HUDEP-2 (cell line): ENCODE measurements at regions not wholly inside any gene's neighbourhood (a gene's known extent, or its start where the extent isn't known, plus 50 kb on each side); places are given as distances from the start of the nearest gene placed in this dataset.
"Not testable (repeated sequence)": the region's sequence is repeated elsewhere in the genome, so short reads cannot be mapped to it uniquely, and the experiment has no call there.

Experiments
- DNase-seq, 76 experiments: peaks; one replicate each; lab custom pipeline; 2025; ENCODE audit not compliant: unreplicated experiment in 76 of 76; lab: John Stamatoyannopoulos, UW

- no peak for DNase-seq
Observed at GRCh38 chr15:69597061-69597592, 144.5 kb downstream of the RPLP1 start.

- no peak for DNase-seq
Observed at GRCh38 chr15:69599271-69599670, 146.7 kb downstream of the RPLP1 start.

- DNase-seq: no peak
Observed at GRCh38 chr15:69600556-69601085, 148.0 kb downstream of the RPLP1 start.

- DNase-seq: peak in 8 of 76 experiments; percentile 3 to 46 (median 29)
Observed at GRCh38 chr15:69601711-69602504, 149.3 kb downstream of the RPLP1 start.

- DNase-seq: no peak
Observed at GRCh38 chr15:69602921-69603320, 150.3 kb downstream of the RPLP1 start.

GRCh38 chr15:69603369-69604071 lies 150.9 kb downstream of the RPLP1 start:
- no peak for DNase-seq

- no peak for DNase-seq
Observed at GRCh38 chr15:69604072-69604411, 151.4 kb downstream of the RPLP1 start.

GRCh38 chr15:69606144-69606543 lies 153.5 kb downstream of the RPLP1 start:
- DNase-seq: no peak

GRCh38 chr15:69606921-69607500 lies 154.4 kb downstream of the RPLP1 start:
- no peak for DNase-seq

- DNase-seq: no peak
Observed at GRCh38 chr15:69608661-69609060, 156.0 kb downstream of the RPLP1 start.

- DNase-seq: no peak
Observed at GRCh38 chr15:69609176-69609575, 156.6 kb downstream of the RPLP1 start.

GRCh38 chr15:69609776-69610175 lies 157.2 kb downstream of the RPLP1 start:
- DNase-seq: no peak

GRCh38 chr15:69610277-69610676 lies 157.7 kb downstream of the RPLP1 start:
- DNase-seq: no peak

- no peak for DNase-seq
Observed at GRCh38 chr15:69610858-69611257, 158.2 kb downstream of the RPLP1 start.

GRCh38 chr15:69612112-69612511 lies 159.5 kb downstream of the RPLP1 start:
- DNase-seq: no peak

- no peak for DNase-seq
Observed at GRCh38 chr15:69613182-69613581, 160.6 kb downstream of the RPLP1 start.

- DNase-seq: no peak
Observed at GRCh38 chr15:69613988-69614387, 161.4 kb downstream of the RPLP1 start.

GRCh38 chr15:69615736-69616135 lies 163.1 kb downstream of the RPLP1 start:
- peak in 12 of 76 experiments; percentile 1 to 33 (median 15) for DNase-seq

- DNase-seq: no peak
Observed at GRCh38 chr15:69616558-69616957, 163.9 kb downstream of the RPLP1 start.

GRCh38 chr15:69617144-69617543 lies 164.5 kb downstream of the RPLP1 start:
- DNase-seq: not testable (repeated sequence)
